Kidney glomerular epithelial cell (primary cell): ENCODE measurements at regions not wholly inside any gene's neighbourhood (a gene's known extent, or its start where the extent isn't known, plus 50 kb on each side); places are given as distances from the start of the nearest gene placed in this dataset.
"Not testable (repeated sequence)": the region's sequence is repeated elsewhere in the genome, so short reads cannot be mapped to it uniquely, and the experiment has no call there.

Experiments used
- DNase-seq: peaks from one replicate; lab custom pipeline; 2025; lab: John Stamatoyannopoulos, UW

GRCh38 chr10:65142641-65143435 is 1621.6 kb downstream of the REEP3 start:
- no peak for DNase-seq

GRCh38 chr10:65143723-65144122 is 1622.5 kb downstream of the REEP3 start:
- DNase-seq: no peak

GRCh38 chr10:65149878-65150277 is 1628.7 kb downstream of the REEP3 start:
- DNase-seq: no peak

- DNase-seq: no peak
Measured at GRCh38 chr10:65166272-65166671, 1645.1 kb downstream of the REEP3 start.

- DNase-seq: no peak
Measured at GRCh38 chr10:65172249-65172648, 1651.0 kb downstream of the REEP3 start.

- no peak for DNase-seq
Measured at GRCh38 chr10:65176994-65177393, 1655.8 kb downstream of the REEP3 start.

GRCh38 chr10:65183236-65183635 is 1662.0 kb downstream of the REEP3 start:
- DNase-seq: no peak

- DNase-seq: not testable (repeated sequence)
Measured at GRCh38 chr10:65186668-65187067, 1665.5 kb downstream of the REEP3 start.

GRCh38 chr10:65194126-65194525 is 1672.9 kb downstream of the REEP3 start:
- DNase-seq: no peak

GRCh38 chr10:65194555-65194954 is 1673.4 kb downstream of the REEP3 start:
- DNase-seq: no peak

- no peak for DNase-seq
Measured at GRCh38 chr10:65196111-65196510, 1674.9 kb downstream of the REEP3 start.

- DNase-seq: no peak
Measured at GRCh38 chr10:65197935-65198334, 1676.7 kb downstream of the REEP3 start.

GRCh38 chr10:65201491-65201890 is 1680.3 kb downstream of the REEP3 start:
- DNase-seq: no peak

GRCh38 chr10:65204999-65205398 is 1683.8 kb downstream of the REEP3 start:
- no peak for DNase-seq

- DNase-seq: no peak
Measured at GRCh38 chr10:65213170-65213569, 1692.0 kb downstream of the REEP3 start.

- no peak for DNase-seq
Measured at GRCh38 chr10:65219444-65219843, 1698.2 kb downstream of the REEP3 start.

GRCh38 chr10:65231148-65231547 is 1694.7 kb upstream of the LRRTM3 start:
- no peak for DNase-seq

- DNase-seq: no peak
Measured at GRCh38 chr10:65234261-65234660, 1691.6 kb upstream of the LRRTM3 start.

- no peak for DNase-seq
Measured at GRCh38 chr10:65235266-65235665, 1690.6 kb upstream of the LRRTM3 start.

GRCh38 chr10:65235846-65236245 is 1690.0 kb upstream of the LRRTM3 start:
- no peak for DNase-seq

GRCh38 chr10:65265451-65265954 is 1660.3 kb upstream of the LRRTM3 start:
- DNase-seq: no peak

GRCh38 chr10:65269551-65269950 is 1656.3 kb upstream of the LRRTM3 start:
- DNase-seq: not testable (repeated sequence)

- no peak for DNase-seq
Measured at GRCh38 chr10:65270969-65271368, 1654.9 kb upstream of the LRRTM3 start.

- DNase-seq: no peak
Measured at GRCh38 chr10:65273115-65273514, 1652.7 kb upstream of the LRRTM3 start.
